SK-N-SH treated with all-trans-retinoic acid at 6 μM for 48 hours (cell line): ENCODE measurements at regions not wholly inside any gene's neighbourhood (a gene's known extent, or its start where the extent isn't known, plus 50 kb on each side); places are given as distances from the start of the nearest gene placed in this dataset.

Source experiments
- ATAC-seq: fragments of 200-7000 bp; cut with Tn5 transposase; 3 replicates; pipeline ENCODE4 v1.9.1; 2020; ENCODE audit warnings: mild to moderate bottlenecking, moderate library complexity
- ARNTL ChIP-seq: fragments of 450-650 bp; formaldehyde crosslinking; IDR thresholded peaks from 2 replicates; pipeline ENCODE4 v1.5.0; 2020; ENCODE audit warnings: low read depth, mild to moderate bottlenecking, moderate library complexity, borderline replicate concordance
- BACH2 ChIP-seq: fragments of 250-450 bp; sonication (Bioruptor Pico); IDR thresholded peaks from 2 replicates; pipeline ENCODE4 v1.9.0; 2021; ENCODE audit warnings: mild to moderate bottlenecking, borderline replicate concordance
- CSDC2 ChIP-seq: fragments of 250-450 bp; sonication (Bioruptor Pico); IDR thresholded peaks from 2 replicates; pipeline ENCODE4 v1.5.0; 2020; ENCODE audit warnings: mild to moderate bottlenecking, moderate library complexity
- ESRRG ChIP-seq: fragments of 250-450 bp; sonication (Bioruptor Pico); IDR thresholded peaks from 2 replicates; pipeline ENCODE4 v1.6.1; 2021; ENCODE audit warnings: mild to moderate bottlenecking
- GLIS3 ChIP-seq: fragments of 250-450 bp; sonication (Bioruptor Pico); IDR thresholded peaks from 2 replicates; pipeline ENCODE4 v1.5.0; 2020; ENCODE audit warnings: mild to moderate bottlenecking, moderate library complexity
- ISL1 ChIP-seq: fragments of 250-450 bp; sonication (Bioruptor Pico); IDR thresholded peaks from 2 replicates; pipeline ENCODE4 v2.1.2; 2022; ENCODE audit warnings: mild to moderate bottlenecking, moderate library complexity
- OSR1 ChIP-seq: fragments of 250-450 bp; sonication (Bioruptor Pico); IDR thresholded peaks from 2 replicates; pipeline ENCODE4 v1.8.0; 2022; ENCODE audit warnings: moderate library complexity, mild to moderate bottlenecking, inconsistent platforms
- PPARA ChIP-seq: fragments of 250-450 bp; sonication (Bioruptor Pico); IDR thresholded peaks from 2 replicates; pipeline ENCODE4 v1.5.0; 2020; ENCODE audit warnings: mild to moderate bottlenecking, borderline replicate concordance
- RARB ChIP-seq: fragments of 250-450 bp; sonication (Bioruptor Pico); IDR thresholded peaks from 2 replicates; pipeline ENCODE4 v1.8.0; 2021; ENCODE audit warnings: mild to moderate bottlenecking, moderate library complexity
- SNAI2 ChIP-seq: fragments of 250-450 bp; sonication (Bioruptor Pico); IDR thresholded peaks from 2 replicates; pipeline ENCODE4 v1.5.0; 2020; ENCODE audit warnings: mild to moderate bottlenecking, moderate library complexity
- TCF4 ChIP-seq: fragments of 250-450 bp; sonication (Bioruptor Pico); IDR thresholded peaks from 2 replicates; pipeline ENCODE4 v1.8.0; 2021; ENCODE audit warnings: mild to moderate bottlenecking, moderate library complexity, borderline replicate concordance
- TOX ChIP-seq: fragments of 250-450 bp; sonication (Bioruptor Pico); IDR thresholded peaks from 2 replicates; pipeline ENCODE4 v1.8.0; 2021; ENCODE audit warnings: mild to moderate bottlenecking, moderate library complexity, borderline replicate concordance
- ZC3H10 ChIP-seq: fragments of 250-450 bp; sonication (Bioruptor Pico); IDR thresholded peaks from 2 replicates; pipeline ENCODE4 v1.5.1; 2021; ENCODE audit warnings: mild to moderate bottlenecking, moderate library complexity
- ZFP3 ChIP-seq: fragments of 250-450 bp; sonication (Bioruptor Pico); IDR thresholded peaks from 2 replicates; pipeline ENCODE4 v1.5.0; 2020; ENCODE audit warnings: mild to moderate bottlenecking, moderate library complexity
- ZFP30 ChIP-seq: fragments of 450-650 bp; formaldehyde crosslinking; IDR thresholded peaks from 2 replicates; pipeline ENCODE4 v1.5.0; 2022; ENCODE audit warnings: mild to moderate bottlenecking, moderate library complexity
- ZNF565 ChIP-seq: fragments of 450-650 bp; formaldehyde crosslinking; conservative IDR thresholded peaks from 2 replicates; pipeline ENCODE4 v1.5.0; 2020; ENCODE audit warnings: low read depth, mild to moderate bottlenecking, moderate library complexity
- ZNF70 ChIP-seq: fragments of 450-650 bp; formaldehyde crosslinking; IDR thresholded peaks from 2 replicates; pipeline ENCODE4 v1.5.0; 2020; ENCODE audit warnings: mild to moderate bottlenecking, moderate library complexity
- ZNF8 ChIP-seq: fragments of 450-650 bp; formaldehyde crosslinking; IDR thresholded peaks from 2 replicates; pipeline ENCODE4 v1.5.0; 2020; ENCODE audit warnings: mild to moderate bottlenecking, moderate library complexity
- TF ChIP-seq, protein P1 (sequence below): fragments of 250-450 bp; sonication (Bioruptor Pico); IDR thresholded peaks from 2 replicates; pipeline ENCODE4 v1.5.0; 2020; ENCODE audit warnings: mild to moderate bottlenecking, moderate library complexity
- TF ChIP-seq, protein P2 (sequence below): fragments of 250-450 bp; sonication (Bioruptor Pico); IDR thresholded peaks from 2 replicates; pipeline ENCODE4 v1.8.0; 2021; ENCODE audit warnings: low read depth, mild to moderate bottlenecking, moderate library complexity, borderline replicate concordance
- TF ChIP-seq, protein P3 (sequence below): fragments of 250-450 bp; sonication (Bioruptor Pico); IDR thresholded peaks from 2 replicates; pipeline ENCODE4 v1.5.1; 2021; ENCODE audit warnings: mild to moderate bottlenecking, moderate library complexity
- TF ChIP-seq, protein P4 (sequence below): fragments of 250-450 bp; sonication (Bioruptor Pico); IDR thresholded peaks from 2 replicates; pipeline ENCODE4 v1.5.1; 2020; ENCODE audit warnings: low read depth, mild to moderate bottlenecking, moderate library complexity

DNA sequence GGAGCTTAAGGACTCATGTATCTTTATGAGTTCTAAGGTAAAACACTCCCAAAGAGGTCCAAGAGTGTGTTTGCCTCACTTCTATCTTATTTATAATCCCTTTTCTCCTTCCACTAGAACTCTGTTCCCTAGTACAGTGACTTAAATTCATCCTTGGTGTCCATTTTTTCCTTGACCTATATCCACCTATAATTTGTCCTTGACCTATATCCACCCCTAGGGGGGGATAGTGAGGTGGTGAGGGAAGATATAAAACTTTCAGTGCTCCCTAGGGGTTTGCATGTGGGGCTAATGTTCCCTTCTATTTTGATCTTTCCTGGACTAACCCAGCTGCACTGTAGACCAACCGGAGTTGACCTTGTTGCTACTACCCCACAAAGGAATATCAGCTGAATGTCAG lies 83.5 kb upstream of the GNAQ start:
- TF ChIP-seq ZNF8 (CRISPR knock-in tag) (no peak), TOX (no peak), GLIS3 (no peak), ISL1 (CRISPR knock-in tag) (no peak), ZFP3 (CRISPR knock-in tag) (no peak), SNAI2 (CRISPR knock-in tag) (no peak), ESRRG (CRISPR knock-in tag) (no peak), ZFP30 (no peak), ARNTL (CRISPR knock-in tag) (no peak), PPARA (CRISPR knock-in tag) (no peak), OSR1 (CRISPR knock-in tag) (no peak), TCF4 (no peak), BACH2 (CRISPR knock-in tag) (no peak), CSDC2 (no peak)
- TF ChIP-seq, protein P1, sequence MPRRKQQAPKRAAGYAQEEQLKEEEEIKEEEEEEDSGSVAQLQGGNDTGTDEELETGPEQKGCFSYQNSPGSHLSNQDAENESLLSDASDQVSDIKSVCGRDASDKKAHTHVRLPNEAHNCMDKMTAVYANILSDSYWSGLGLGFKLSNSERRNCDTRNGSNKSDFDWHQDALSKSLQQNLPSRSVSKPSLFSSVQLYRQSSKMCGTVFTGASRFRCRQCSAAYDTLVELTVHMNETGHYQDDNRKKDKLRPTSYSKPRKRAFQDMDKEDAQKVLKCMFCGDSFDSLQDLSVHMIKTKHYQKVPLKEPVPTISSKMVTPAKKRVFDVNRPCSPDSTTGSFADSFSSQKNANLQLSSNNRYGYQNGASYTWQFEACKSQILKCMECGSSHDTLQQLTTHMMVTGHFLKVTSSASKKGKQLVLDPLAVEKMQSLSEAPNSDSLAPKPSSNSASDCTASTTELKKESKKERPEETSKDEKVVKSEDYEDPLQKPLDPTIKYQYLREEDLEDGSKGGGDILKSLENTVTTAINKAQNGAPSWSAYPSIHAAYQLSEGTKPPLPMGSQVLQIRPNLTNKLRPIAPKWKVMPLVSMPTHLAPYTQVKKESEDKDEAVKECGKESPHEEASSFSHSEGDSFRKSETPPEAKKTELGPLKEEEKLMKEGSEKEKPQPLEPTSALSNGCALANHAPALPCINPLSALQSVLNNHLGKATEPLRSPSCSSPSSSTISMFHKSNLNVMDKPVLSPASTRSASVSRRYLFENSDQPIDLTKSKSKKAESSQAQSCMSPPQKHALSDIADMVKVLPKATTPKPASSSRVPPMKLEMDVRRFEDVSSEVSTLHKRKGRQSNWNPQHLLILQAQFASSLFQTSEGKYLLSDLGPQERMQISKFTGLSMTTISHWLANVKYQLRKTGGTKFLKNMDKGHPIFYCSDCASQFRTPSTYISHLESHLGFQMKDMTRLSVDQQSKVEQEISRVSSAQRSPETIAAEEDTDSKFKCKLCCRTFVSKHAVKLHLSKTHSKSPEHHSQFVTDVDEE (CRISPR knock-in tag): no peak
- TF ChIP-seq, protein P2, sequence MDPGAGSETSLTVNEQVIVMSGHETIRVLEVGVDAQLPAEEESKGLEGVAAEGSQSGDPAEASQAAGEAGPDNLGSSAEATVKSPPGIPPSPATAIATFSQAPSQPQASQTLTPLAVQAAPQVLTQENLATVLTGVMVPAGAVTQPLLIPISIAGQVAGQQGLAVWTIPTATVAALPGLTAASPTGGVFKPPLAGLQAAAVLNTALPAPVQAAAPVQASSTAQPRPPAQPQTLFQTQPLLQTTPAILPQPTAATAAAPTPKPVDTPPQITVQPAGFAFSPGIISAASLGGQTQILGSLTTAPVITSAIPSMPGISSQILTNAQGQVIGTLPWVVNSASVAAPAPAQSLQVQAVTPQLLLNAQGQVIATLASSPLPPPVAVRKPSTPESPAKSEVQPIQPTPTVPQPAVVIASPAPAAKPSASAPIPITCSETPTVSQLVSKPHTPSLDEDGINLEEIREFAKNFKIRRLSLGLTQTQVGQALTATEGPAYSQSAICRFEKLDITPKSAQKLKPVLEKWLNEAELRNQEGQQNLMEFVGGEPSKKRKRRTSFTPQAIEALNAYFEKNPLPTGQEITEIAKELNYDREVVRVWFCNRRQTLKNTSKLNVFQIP: no peak
- TF ChIP-seq, all 23 proteins: peak for 0
- 0 out of 3 replicates have a peak, but pooled peaks have one; percentile 37 for ATAC-seq

DNA sequence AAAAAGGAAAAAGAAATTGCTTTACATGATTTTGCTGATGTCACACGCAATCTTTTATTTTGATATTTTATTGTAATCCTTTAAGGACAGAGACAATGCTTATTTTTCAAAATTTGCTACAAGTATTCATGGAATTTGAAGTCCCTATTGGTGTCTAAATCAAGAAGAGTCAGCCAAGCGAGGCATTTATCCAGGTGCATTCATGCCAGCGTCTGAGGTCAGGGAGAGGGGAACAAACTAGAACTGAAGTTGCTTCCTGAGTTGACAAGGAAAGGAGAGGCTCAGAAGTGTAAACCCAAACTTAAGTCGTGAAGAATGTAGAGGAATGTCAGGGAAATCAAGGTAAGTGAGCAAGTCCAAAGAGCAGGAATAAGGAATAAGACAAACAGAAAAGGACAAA lies 83.0 kb upstream of the GNAQ start:
- TF ChIP-seq ESRRG (CRISPR knock-in tag) (no peak), ISL1 (CRISPR knock-in tag) (no peak), ZNF8 (CRISPR knock-in tag) (no peak), OSR1 (CRISPR knock-in tag) (no peak), ZFP30 (no peak), TCF4 (no peak)
- TF ChIP-seq, protein P2: no peak
- no peak for ATAC-seq

DNA sequence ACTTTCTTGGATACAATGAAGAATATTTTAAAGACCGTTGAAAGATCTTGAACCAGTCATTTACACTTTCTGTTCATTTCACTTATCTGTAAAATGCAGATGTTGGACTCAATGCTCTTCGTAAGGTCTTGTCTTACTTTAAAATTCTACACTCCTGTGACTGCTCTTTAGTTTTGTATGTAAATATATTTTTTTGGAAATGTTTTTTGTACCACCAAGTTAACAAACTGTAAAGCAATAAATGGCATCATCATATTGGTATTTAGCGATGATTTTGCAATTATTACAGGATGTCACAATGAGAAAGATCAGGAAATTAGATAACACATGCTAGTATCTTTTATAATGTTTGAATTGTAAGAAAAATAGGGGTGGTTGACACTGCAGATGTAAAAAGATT lies 80.8 kb upstream of the GNAQ start:
- TF ChIP-seq TCF4 (no peak), RARB (no peak), ARNTL (CRISPR knock-in tag) (no peak), TOX (no peak), CSDC2 (no peak), ZNF70 (CRISPR knock-in tag) (no peak), ZNF8 (CRISPR knock-in tag) (no peak), ESRRG (CRISPR knock-in tag) (no peak), ZNF565 (CRISPR knock-in tag) (no peak), ZC3H10 (CRISPR knock-in tag) (no peak)
- TF ChIP-seq, protein P3, sequence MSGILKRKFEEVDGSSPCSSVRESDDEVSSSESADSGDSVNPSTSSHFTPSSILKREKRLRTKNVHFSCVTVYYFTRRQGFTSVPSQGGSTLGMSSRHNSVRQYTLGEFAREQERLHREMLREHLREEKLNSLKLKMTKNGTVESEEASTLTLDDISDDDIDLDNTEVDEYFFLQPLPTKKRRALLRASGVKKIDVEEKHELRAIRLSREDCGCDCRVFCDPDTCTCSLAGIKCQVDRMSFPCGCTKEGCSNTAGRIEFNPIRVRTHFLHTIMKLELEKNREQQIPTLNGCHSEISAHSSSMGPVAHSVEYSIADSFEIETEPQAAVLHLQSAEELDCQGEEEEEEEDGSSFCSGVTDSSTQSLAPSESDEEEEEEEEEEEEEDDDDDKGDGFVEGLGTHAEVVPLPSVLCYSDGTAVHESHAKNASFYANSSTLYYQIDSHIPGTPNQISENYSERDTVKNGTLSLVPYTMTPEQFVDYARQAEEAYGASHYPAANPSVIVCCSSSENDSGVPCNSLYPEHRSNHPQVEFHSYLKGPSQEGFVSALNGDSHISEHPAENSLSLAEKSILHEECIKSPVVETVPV (CRISPR knock-in tag): no peak
- TF ChIP-seq, protein P4, sequence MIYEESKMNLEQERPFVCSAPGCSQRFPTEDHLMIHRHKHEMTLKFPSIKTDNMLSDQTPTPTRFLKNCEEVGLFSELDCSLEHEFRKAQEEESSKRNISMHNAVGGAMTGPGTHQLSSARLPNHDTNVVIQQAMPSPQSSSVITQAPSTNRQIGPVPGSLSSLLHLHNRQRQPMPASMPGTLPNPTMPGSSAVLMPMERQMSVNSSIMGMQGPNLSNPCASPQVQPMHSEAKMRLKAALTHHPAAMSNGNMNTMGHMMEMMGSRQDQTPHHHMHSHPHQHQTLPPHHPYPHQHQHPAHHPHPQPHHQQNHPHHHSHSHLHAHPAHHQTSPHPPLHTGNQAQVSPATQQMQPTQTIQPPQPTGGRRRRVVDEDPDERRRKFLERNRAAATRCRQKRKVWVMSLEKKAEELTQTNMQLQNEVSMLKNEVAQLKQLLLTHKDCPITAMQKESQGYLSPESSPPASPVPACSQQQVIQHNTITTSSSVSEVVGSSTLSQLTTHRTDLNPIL (CRISPR knock-in tag): no peak
- TF ChIP-seq, protein P1 (CRISPR knock-in tag): no peak
- TF ChIP-seq, protein P2: no peak
- TF ChIP-seq, all 23 proteins: peak for 0
- ATAC-seq: no peak
